ENCODE measurements at regions not wholly inside any gene's neighbourhood (a gene's known extent, or its start where the extent isn't known, plus 50 kb on each side); places are given as distances from the start of the nearest gene placed in this dataset.
"Not testable (repeated sequence)": the region's sequence is repeated elsewhere in the genome, so short reads cannot be mapped to it uniquely, and the experiment has no call there.

DNA sequence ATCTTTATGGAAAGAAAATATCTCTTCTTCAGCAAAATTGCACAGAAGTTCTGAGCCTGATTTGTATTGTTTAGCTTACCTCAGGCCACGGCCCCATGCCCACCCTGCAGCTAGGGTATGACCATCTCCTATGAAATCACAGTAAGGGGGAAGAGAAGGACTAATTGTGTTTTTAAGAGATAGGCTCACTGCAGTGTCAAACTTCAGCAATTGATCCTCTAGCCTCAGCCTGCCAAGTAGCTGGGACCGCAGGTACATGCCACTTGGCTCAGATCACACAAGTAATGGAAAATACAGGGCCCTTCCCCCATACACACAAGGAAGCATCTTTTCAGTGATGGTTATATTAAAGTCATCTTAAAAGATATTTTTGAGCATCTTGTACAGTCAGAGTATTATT lies 60.0 kb downstream of the DMAC1 start:
- DNase-seq (ENCODE audit: low read depth): no peak

DNA sequence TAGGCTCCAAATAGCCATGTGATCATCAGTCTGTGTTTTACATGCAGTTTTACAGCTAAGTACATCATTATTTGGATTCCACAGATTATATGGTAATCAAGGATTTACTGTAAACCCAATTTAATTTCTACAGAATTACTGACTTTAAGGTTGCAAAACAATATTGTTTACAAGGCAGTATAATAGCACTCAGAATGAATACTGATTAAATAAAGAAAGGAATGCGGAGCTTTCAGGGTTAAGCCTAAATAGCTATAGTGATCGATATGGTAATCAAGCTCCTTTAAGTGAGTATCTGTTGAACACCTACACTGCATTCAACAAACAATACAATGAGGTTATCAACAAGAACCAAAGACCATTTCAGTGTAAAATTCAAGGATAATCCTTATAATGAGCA lies 64.3 kb downstream of the DMAC1 start:
- no peak for DNase-seq (ENCODE audit: low read depth)

DNA sequence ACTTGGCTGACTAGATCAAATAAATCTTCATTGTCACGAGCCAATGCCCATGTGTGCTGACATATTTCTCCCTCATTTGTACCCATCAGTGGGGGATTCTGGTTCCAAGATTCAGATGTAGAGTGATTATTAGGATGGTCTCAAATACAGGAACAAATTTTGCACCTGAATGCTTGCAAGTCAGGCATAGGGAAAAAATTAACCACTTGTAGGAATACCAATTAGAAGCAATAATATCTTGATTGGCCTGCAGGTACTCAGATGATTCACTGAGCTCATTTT lies 69.5 kb downstream of the DMAC1 start:
- no peak for DNase-seq (ENCODE audit: low read depth)

DNA sequence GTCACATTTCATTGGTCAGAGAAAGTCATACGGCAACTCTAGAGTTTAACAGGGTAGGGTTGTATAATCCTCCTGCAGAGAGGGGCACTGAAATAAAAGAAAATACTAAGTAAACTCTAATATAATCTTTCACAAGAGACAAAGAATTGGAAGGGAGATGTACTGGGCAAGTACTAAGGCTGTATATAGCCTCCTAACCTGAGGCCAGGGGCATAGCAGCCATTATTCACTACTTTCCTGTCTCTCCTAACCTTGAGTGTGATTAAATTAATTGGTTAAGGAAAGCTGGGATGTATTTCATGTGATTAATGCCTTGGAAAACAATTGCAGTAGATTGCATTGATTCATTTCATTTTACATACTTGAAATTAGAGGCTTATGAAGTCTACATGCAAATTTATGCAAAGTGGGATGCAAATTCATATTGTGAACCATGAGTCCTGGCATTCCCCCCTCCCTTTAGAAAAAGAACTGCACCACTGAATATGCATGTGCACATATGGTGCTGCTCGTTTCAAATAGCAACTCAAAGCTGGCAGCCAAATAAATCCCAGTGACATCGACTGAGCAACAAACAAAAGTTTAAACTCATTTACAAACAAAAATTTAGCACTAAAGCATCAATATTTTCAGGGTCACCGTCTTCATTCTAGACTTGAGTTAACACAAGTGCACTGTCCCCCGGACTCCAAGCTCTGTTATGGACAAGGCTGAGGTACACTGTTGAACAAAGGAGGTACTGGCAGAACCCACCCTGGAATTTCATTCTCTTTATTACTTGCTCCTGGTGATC lies 70.0 kb downstream of the DMAC1 start:
- DNase-seq (ENCODE audit: low read depth): no peak

DNA sequence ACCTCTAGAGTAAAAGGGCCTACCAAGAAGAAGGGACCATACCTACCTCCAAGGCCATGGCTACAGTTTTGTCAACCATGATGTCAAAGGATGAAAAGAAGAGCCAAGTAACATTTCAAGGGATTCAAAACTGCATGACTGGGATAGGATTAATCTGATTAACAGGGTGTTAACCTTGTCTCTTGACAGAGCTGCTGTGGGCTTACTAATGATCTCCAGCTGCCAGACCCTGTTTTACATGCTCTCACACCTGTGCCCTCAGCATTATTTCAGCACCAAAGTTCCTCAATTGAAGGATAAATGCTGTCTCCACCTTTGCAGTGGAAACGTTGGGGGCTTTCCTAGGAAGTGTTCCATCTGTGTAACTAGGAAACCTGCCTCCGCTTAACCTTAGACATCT lies 78.3 kb downstream of the DMAC1 start:
- DNase-seq (ENCODE audit: low read depth): no peak

- DNase-seq (ENCODE audit: low read depth): not testable (repeated sequence)
These were observed 86.5 kb downstream of the DMAC1 start for GRCh38 chr9:7713088-7713487.

- no peak for DNase-seq (ENCODE audit: low read depth)
These were observed 88.9 kb downstream of the DMAC1 start for GRCh38 chr9:7710686-7711085.

DNA sequence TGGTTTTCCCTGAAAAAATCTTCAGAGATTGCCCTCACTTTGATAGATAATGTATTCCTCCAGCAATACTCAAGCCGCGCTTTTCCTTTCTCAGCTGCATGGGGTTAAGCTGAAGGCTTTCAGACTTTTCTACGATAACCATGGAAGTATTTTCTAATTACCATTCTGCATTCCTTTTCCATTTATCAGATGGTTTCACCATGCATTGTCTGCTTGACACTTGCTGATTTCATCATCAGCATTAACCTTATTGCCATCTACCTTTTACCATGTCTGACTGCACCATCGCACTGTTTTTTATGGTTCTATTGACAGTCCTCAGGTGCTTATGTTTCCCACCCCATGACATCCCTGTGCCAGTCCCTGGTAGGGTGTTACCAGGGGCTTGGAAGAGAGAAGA lies 91.6 kb downstream of the DMAC1 start:
- DNase-seq (ENCODE audit: low read depth): no peak

GRCh38 chr9:7704543-7704942 lies 95.0 kb downstream of the DMAC1 start:
- DNase-seq (ENCODE audit: low read depth): no peak

- no peak for DNase-seq (ENCODE audit: low read depth)
These were observed 107.7 kb downstream of the DMAC1 start for GRCh38 chr9:7691909-7692308.

DNA sequence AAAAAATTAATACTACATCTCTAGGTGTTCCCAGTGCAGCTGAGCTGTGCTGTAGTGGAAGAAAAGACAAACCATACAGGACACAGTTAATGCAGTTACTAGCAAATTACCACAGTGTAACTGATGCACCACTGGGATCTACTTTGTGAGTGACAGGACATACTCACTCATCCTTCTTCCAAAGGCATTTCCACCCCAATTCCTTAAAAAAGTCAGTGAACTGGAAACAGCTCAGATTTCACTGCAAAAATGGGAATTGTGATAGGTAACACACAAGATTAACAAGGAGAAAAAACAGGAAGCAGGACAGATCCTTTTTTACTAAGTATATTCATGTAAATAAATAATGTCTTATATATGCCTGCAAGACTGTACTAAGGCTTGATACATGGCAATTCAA lies 109.6 kb downstream of the DMAC1 start:
- no peak for DNase-seq (ENCODE audit: low read depth)

DNA sequence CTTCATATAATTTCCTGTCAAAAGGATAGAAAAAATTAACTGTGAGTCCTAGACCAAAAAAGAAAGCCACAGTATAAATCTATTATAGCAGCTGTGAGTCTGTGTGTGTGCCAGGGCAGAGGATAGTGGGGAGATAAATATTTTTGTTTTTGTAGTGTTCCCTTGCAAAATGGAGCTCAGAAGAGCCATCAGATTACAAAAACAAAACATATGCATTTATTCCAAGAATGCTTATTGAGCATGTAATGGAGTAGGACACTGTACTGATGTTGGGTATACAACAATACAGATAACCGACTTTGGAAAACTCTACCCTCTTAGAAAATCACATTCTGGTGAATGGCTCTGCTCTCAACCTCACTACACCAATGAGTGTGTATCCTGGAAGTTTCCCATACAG lies 111.0 kb downstream of the DMAC1 start:
- no peak for DNase-seq (ENCODE audit: low read depth)

GRCh38 chr9:7676609-7677156 lies 122.9 kb downstream of the DMAC1 start:
- DNase-seq (ENCODE audit: low read depth): no peak

- no peak for DNase-seq (ENCODE audit: low read depth)
These were observed 127.7 kb downstream of the DMAC1 start for GRCh38 chr9:7671847-7672246.

GRCh38 chr9:7668541-7668940 lies 131.0 kb downstream of the DMAC1 start:
- no peak for DNase-seq (ENCODE audit: low read depth)

DNA sequence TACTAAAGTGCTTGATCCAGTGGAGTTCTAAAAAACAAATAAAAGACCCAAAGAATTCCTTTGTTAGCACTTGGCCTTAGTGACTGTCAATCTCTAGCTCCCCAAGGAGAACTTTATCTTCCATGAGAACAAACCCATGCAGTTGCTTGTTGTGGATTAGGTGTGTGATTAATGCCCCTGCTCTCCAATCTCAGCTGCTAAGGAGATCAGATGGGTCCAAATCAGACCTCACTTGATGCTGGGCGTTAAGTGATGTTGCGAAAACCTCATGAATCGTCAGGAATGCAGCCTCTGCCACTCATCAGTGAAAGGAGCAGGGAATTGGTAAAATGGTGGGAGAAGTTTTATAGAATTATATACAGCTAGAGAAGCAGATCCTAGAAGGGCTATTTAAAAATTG lies 133.7 kb downstream of the DMAC1 start:
- DNase-seq (ENCODE audit: low read depth): no peak

DNA sequence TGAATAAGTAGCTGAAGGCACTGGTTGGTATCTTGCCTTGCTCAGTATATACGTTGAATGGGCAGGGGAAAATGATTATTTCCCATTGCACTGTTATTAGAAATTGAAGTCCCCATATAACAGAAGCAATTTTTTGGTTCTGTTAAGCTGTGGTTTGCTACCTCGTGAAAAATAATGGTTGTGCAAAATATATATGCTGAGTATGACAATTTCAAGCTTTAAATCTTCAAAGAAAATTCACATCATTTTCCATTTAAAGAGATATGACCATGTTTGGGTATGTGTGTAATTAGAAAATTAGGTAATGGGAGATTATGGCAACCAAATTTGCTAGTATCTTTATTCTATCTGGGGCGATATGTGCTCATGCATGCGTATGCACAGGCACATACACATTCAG lies 139.8 kb downstream of the DMAC1 start:
- no peak for DNase-seq (ENCODE audit: low read depth)

DNA sequence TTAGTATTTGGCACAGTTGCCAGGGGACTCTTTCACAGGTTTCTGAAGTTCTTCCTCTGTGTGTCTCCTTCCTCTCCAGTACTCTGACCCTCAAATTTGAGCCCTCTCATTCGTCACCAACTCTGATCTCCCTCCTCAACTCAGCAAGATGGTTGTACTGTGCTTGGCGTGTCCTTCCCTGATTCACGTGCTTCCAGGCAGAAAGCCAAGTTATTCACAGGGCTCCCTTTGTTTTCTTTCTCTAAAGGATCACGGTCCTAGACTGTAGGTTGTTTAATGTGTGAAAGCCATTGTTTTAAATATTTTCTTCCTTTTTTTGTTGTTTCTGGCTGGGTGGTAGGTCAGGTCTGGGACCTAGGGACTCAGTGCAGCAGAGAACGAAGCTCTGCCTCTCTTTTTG lies 142.9 kb downstream of the DMAC1 start:
- DNase-seq (ENCODE audit: low read depth): no peak

GRCh38 chr9:7653262-7653661 lies 146.3 kb downstream of the DMAC1 start:
- DNase-seq (ENCODE audit: low read depth): no peak

GRCh38 chr9:7640231-7640630 lies 159.3 kb downstream of the DMAC1 start:
- DNase-seq (ENCODE audit: low read depth): no peak

DNA sequence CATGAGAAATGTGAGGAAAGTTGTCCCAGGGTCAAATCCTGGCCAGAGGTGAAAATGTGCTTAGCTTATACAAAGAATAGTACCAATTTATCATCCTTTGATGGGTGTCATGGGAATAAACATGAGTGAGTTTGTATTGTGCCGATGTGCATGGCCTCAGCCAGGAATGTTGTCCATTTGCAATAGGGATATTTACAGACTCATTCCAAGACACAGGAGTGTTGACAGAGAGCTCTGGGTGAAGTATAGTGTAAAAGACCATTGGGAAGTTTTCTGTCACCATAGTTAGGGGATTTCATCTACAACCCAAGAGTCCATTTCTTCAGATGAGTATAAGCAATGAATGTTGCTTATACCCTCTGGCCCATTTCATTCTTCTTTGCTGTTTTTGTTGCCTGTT lies 160.1 kb downstream of the DMAC1 start:
- no peak for DNase-seq (ENCODE audit: low read depth)

GRCh38 chr9:7636838-7637467 lies 162.6 kb downstream of the DMAC1 start:
- no peak for DNase-seq (ENCODE audit: low read depth)

DNA sequence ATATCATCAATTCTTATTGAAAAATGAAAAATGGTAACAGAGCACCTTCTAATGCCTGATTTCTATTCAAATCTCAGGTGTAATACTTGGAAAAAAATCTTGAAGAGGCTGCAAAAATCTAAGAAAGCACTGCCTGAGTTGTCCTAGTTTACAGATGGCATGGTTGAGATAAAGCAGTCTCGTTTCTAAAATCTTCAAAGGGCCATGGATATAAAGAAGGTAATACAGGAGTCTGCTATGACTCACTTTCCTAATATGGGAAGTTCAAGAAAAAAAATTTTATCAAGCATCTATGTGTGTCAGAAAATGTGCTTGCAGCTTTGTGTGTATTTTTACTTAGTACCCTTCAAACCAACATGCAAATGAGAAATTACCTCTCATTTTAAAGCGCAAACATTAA lies 163.3 kb downstream of the DMAC1 start:
- no peak for DNase-seq (ENCODE audit: low read depth)

DNA sequence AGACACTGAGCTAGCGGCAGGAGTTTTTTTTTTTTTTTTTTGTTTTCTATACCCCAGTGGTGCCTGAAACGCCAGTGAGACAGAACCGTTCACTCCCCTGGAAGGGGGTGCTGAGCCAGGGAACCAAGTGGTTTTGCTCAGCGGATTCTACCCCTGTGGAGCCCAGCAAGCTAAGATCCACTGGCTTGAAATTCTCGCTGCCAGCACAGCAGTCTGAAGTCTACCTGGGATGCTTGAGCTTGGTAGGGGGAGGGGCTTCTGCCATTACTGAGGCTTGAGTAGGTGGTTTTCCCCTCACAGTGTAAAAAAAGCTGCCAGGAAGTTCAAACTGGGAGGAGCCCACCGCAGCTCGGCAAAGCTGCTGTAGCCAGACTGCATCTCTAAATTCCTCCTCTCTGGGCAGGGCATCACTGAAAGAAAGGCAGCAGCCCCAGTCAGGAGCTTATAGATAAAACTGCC lies 173.0 kb downstream of the DMAC1 start:
- peak; percentile 27 for DNase-seq (ENCODE audit: low read depth)
